LNCAP (cell line): ENCODE measurements at regions not wholly inside any gene's neighbourhood (a gene's known extent, or its start where the extent isn't known, plus 50 kb on each side); places are given as distances from the start of the nearest gene placed in this dataset.

Source experiments
- TF ChIP-seq, protein P1 (sequence below): fragments of 450-650 bp; IDR thresholded peaks from 2 replicates; pipeline ENCODE4 v1.5.1; 2017; ENCODE audit warnings: mild to moderate bottlenecking

DNA sequence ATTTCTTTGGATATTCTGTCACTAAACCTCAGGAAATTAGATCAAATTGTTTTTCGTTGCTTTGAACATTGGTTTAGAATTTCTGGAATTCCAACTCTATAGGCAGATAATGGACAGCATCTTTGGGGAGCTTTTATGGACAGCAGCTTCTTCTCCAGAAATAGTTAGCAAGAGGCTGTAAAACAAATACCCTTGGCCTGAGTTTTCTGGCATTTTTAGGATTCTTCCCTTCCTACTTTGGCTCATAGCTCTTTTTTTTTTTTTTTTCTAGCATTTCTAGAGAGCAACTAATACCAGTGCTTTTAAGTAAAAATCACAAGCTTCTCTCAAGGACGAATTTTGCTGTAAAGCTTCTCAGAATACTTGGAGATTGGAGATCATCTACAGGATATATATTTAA, 169.8 kb upstream of the SPRY2 start:
- TF ChIP-seq, protein P1, sequence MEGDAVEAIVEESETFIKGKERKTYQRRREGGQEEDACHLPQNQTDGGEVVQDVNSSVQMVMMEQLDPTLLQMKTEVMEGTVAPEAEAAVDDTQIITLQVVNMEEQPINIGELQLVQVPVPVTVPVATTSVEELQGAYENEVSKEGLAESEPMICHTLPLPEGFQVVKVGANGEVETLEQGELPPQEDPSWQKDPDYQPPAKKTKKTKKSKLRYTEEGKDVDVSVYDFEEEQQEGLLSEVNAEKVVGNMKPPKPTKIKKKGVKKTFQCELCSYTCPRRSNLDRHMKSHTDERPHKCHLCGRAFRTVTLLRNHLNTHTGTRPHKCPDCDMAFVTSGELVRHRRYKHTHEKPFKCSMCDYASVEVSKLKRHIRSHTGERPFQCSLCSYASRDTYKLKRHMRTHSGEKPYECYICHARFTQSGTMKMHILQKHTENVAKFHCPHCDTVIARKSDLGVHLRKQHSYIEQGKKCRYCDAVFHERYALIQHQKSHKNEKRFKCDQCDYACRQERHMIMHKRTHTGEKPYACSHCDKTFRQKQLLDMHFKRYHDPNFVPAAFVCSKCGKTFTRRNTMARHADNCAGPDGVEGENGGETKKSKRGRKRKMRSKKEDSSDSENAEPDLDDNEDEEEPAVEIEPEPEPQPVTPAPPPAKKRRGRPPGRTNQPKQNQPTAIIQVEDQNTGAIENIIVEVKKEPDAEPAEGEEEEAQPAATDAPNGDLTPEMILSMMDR = no peak

DNA sequence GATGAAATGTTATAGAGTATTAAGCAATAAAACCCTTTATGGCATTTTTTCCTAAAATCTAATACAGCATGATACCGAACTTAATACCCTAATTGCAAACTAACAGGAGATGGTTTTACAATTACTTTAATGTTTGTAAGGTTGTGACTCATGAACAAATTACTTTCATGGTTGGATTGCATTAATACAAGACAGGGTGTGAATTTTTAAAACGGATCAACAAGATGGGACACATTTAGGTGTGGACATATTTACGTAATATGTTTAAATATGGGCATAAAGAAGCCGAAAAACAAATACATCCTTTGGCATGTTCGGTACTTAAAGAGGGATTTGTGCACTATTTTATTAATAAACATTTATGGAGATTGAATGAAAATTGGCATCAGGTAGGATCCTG, 168.3 kb upstream of the SPRY2 start:
- TF ChIP-seq, protein P1 = no peak

DNA sequence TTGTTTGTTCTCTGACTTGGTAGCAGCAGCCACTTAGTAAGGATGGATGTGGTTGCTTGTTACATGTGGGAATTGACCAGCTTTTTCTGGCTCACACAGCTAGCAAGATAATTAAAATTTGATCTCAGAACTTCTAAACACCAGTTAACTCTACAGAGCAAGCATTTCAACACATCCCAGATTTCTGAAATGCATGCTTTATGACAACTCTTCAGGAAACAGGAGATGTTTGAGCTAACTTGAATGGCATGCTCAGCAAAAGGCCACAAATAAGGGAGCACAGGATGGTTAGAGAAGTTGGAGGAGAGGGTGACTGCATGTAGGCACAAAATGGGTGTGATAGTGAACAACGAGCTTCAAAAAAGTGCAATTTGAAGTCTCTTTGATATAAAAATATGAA, 167.1 kb upstream of the SPRY2 start:
- TF ChIP-seq, protein P1 = no peak

DNA sequence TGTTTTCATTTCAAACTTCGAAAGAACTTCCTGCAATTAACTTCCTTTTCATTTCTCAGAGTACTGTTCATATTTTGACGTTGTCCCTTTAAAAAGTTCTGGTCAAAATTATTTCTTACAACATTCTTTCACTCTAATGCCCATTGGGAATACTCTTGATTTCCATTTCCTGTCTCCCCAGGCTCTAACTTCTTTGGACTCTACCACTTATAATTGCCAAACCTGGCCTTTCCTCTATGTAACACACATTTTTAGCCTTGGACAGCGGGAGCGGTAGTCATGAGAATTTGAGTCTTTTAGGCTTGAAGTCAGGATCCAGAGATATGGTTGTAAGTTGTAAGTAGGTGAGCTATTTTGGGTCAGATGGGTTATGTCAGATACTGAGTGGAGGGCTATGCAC, 163.5 kb upstream of the SPRY2 start:
- TF ChIP-seq, protein P1 = no peak

DNA sequence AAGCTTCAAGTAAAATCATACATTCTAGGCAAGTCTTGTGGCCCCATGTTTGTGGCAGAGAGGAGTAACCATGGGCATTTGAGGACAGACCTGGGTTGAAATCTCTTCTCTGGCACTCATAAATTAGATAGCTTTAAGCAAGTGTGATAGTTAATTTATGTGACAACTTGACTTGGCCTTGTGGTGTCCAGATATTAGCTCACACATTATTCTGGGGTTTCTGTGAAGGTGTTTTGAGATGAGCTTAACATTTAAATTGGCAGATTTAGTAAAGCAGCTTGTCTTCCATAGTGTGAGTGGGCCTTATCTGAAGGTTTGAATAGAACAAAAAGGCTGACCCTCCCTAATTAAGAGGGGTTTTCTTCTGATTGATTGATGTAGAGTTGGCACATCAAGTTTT, 161.4 kb upstream of the SPRY2 start:
- TF ChIP-seq, protein P1 = no peak

DNA sequence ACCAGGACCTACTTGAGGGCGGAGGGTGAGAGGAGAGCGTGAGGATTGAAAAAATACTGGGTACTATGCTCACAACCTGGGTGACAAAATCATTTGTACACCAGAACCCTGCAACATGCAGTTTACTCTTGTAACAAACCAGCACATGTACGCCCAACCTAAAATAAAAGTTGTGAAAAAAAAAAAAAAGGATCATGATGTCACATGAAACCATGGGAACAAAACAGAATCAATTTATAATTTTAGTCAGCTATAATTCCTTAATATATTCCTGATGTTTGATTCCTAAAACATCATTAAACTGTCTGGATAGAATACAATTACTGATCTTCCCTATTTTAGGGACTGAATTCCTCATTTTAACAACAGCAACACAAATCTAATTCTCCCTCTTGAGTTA, 160.6 kb upstream of the SPRY2 start:
- TF ChIP-seq, protein P1 = no peak

DNA sequence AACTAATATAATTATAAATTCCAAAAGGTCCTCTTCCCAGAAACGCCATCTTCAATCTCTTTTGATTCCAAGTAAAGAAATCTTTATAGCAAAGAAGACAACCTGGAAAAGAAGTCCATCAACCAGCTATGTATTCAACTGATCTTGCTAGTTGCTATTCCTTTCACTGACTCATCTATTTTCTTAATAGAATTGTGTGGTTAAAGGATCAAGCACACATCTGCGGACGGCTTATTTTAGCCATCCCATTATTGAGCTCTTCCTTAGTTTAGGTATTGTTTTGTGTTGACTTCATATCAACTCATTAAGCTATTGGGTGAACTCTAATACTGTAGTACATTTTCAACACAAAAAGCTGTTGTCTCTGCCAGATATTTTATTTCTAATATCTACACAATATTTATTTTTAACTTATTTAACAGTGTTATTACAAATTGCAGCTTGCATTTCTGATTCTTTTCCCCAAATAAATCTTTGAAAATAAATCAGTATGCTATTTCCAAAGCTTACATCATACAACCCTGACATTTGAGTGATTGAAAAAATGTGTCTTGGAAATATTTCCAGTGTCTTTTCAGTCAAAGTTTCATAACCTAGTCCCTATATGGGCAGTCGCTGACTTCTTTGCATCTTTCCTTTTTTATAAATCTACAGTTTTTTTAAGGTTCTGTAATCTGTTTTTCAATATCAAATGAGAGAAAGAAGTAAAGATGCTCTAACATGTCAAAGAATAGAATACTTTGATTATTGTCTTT, 158.8 kb upstream of the SPRY2 start:
- TF ChIP-seq, protein P1 = no peak

DNA sequence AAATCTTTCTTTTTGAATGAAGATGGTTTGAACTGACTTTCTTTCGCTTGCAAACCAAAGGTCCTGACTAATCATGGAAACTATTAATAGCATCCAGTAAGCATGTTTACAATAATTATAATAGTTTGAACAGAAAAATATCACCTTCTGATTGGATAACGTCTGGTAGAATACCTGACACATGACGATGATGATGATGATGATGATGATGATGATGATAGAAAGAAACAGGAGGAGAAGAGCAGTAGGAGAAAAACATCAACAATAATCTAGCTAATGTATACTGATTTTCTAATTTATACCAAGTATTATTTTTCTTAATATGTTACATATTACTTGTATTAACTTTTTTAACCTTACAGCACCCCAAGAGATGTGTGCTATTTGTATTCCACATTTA, 157.5 kb upstream of the SPRY2 start:
- TF ChIP-seq, protein P1 = no peak
